CD14-positive monocyte (primary cell): ENCODE measurements at regions not wholly inside any gene's neighbourhood (a gene's known extent, or its start where the extent isn't known, plus 50 kb on each side); places are given as distances from the start of the nearest gene placed in this dataset.

ENCODE experiments used
- DNase-seq, 3 donors: peaks; one replicate each; pipeline ENCODE4 v3.0.0-alpha.2; 2011 to 2022
- H2AFZ ChIP-seq: 2 replicates; pipeline ENCODE4 v1.6.0; 2012; ENCODE audit warnings: mild to moderate bottlenecking, low read depth, low read length, inconsistent platforms; ENCODE audit not compliant: insufficient read depth, poor library complexity, severe bottlenecking
- H3K27ac ChIP-seq, 2 donors: 1 replicate in 1 of 2; 2 replicates in 1 of 2; pipeline ENCODE4 v1.5.1; 2012 to 2013; ENCODE audit warnings: low read length in 2 of 2, control low read depth in 1 of 2, inconsistent platforms in 1 of 2, low read depth in 1 of 2, mild to moderate bottlenecking in 1 of 2
- H3K27me3 ChIP-seq, 2 donors: one replicate each; pipeline versions ENCODE4 v1.6.0 to v1.6.1; 2011 to 2013; ENCODE audit warnings: low read length in 2 of 2; ENCODE audit not compliant: control insufficient read depth in 2 of 2, insufficient read depth in 2 of 2
- H3K36me3 ChIP-seq, 2 donors: replicated peaks in 1 of 2; 1 replicate in 1 of 2; 2 replicates in 1 of 2; pipeline versions ENCODE4 v1.5.1 to v1.6.1; 2012 to 2013; ENCODE audit warnings: low read length in 2 of 2, control low read depth in 1 of 2, inconsistent platforms in 1 of 2, mild to moderate bottlenecking in 1 of 2; ENCODE audit not compliant: insufficient read depth in 2 of 2, control insufficient read depth in 1 of 2
- H3K4me1 ChIP-seq, 2 donors: 1 replicate in 1 of 2; 2 replicates in 1 of 2; pipeline versions ENCODE4 v1.5.1 to v1.6.1; 2012 to 2013; ENCODE audit warnings: low read length in 2 of 2, control low read depth in 1 of 2, inconsistent platforms in 1 of 2, mild to moderate bottlenecking in 1 of 2, moderate library complexity in 1 of 2; ENCODE audit not compliant: insufficient read depth in 2 of 2, control insufficient read depth in 1 of 2
- H3K4me2 ChIP-seq: replicated peaks from 2 replicates; pipeline ENCODE3; 2012; ENCODE audit warnings: low read length, moderate library complexity, mild to moderate bottlenecking; ENCODE audit not compliant: poor library complexity, severe bottlenecking; ENCODE audit errors: extremely low read depth
- H3K4me3 ChIP-seq, 3 experiments: fragments of 200-600 bp in 1 of 3; sonication (generic) in 1 of 3; replicated peaks in 1 of 3; 1 replicate in 2 of 3; 2 replicates in 1 of 3; pipeline ENCODE4 v1.5.1; 2011 to 2013; ENCODE audit warnings: low read length in 3 of 3, mild to moderate bottlenecking in 3 of 3, control low read depth in 2 of 3, low read depth in 2 of 3, inconsistent platforms in 1 of 3, moderate library complexity in 1 of 3
- H3K79me2 ChIP-seq: 2 replicates; pipeline ENCODE4 v1.6.0; 2012; ENCODE audit warnings: mild to moderate bottlenecking, control low read depth, inconsistent platforms, low read length, moderate library complexity; ENCODE audit not compliant: insufficient read depth
- H3K9ac ChIP-seq: 2 replicates; pipeline ENCODE4 v1.6.0; 2017; ENCODE audit warnings: low read length, mild to moderate bottlenecking; ENCODE audit not compliant: insufficient read depth, poor library complexity, severe bottlenecking
- H3K9me3 ChIP-seq, 2 donors: replicated peaks in 1 of 2; 1 replicate in 1 of 2; 2 replicates in 1 of 2; pipeline versions ENCODE4 v1.5.1 to v1.6.1; 2012 to 2013; ENCODE audit warnings: low read length in 2 of 2, control low read depth in 1 of 2; ENCODE audit not compliant: control insufficient read depth in 1 of 2, insufficient read depth in 1 of 2
- H4K20me1 ChIP-seq: 2 replicates; pipeline ENCODE4 v1.6.0; 2012; ENCODE audit warnings: mild to moderate bottlenecking, low read length, control low read depth, moderate library complexity; ENCODE audit not compliant: insufficient read depth
- H3K27ac Mint-ChIP-seq, 7 donors: one replicate each; pipeline ENCODE4 v1.8.0; 2020; ENCODE audit warnings: mild to moderate bottlenecking in 7 of 7, mixed read lengths in 7 of 7, moderate library complexity in 6 of 7, inconsistent platforms in 2 of 7
- H3K27me3 Mint-ChIP-seq, 3 donors: one replicate each; pipeline ENCODE4 v1.8.0; 2021 to 2022; ENCODE audit warnings: low read depth in 3 of 3, mild to moderate bottlenecking in 3 of 3, mixed read lengths in 3 of 3, moderate library complexity in 3 of 3, inconsistent platforms in 1 of 3
- H3K36me3 Mint-ChIP-seq, 2 donors: one replicate each; pipeline ENCODE4 v1.8.0; 2020; ENCODE audit warnings: mixed read lengths in 2 of 2, inconsistent platforms in 1 of 2, mild to moderate bottlenecking in 1 of 2
- H3K4me1 Mint-ChIP-seq: one replicate; pipeline ENCODE4 v1.8.0; 2020; ENCODE audit warnings: mild to moderate bottlenecking, mixed read lengths
- H3K4me3 Mint-ChIP-seq, 2 donors: one replicate each; pipeline ENCODE4 v1.8.0; 2020; ENCODE audit warnings: mild to moderate bottlenecking in 2 of 2, mixed read lengths in 2 of 2, moderate library complexity in 1 of 2
- H3K9me3 Mint-ChIP-seq, 7 donors: one replicate each; pipeline ENCODE4 v1.8.0; 2020 to 2022; ENCODE audit warnings: mixed read lengths in 7 of 7, mild to moderate bottlenecking in 6 of 7, moderate library complexity in 6 of 7, inconsistent platforms in 2 of 7
- CTCF ChIP-seq: fragments of 200-600 bp; IDR thresholded peaks from one replicate; pipeline ENCODE4 v1.8.0; 2022; ENCODE audit warnings: antibody characterized with exemption, mild to moderate bottlenecking
- WGBS: methylation state at CpG from one replicate; pipeline ENCODE4 v1.1.5; 2013; ENCODE audit warnings: missing lambda C conversion rate; ENCODE audit not compliant: insufficient coverage; 5-methylcytosine and 5-hydroxymethylcytosine counted together
- intact Hi-C, 2 donors: fragments of 100-400 bp; cut with micrococcal nuclease; formaldehyde crosslinking; loops; one replicate each; pipeline versions ENCODE4 v1.15.0 to v1.15.1; 2023

GRCh38 chr2:102951249-102951648, 189.4 kb downstream of the TMEM182 start:
- H3K9me3 Mint-ChIP-seq: no peaks in the 10 kb centered on the region
- no peaks in the 10 kb centered on the region for H3K4me1 Mint-ChIP-seq
- TF ChIP-seq CTCF: no peak
- H3K4me3 Mint-ChIP-seq: no peak overlapping the region
- Histone ChIP-seq H3K27me3 (no peaks in the 10 kb centered on the region), H2AFZ (no peak overlapping the region), H4K20me1 (no peaks in the 10 kb centered on the region), H3K9me3 (no peaks in the 10 kb centered on the region), H3K4me3 (no peak overlapping the region), H3K27ac (no peak overlapping the region), H3K79me2 (no peaks in the 10 kb centered on the region), H3K4me1 (no peaks in the 10 kb centered on the region), H3K36me3 (no peaks in the 10 kb centered on the region), H3K9ac (no peak overlapping the region), H3K4me2 (no peak overlapping the region)
- no peak for DNase-seq
- no peaks in the 10 kb centered on the region for H3K36me3 Mint-ChIP-seq
- peaks cover 0 to 2% (median 0%) of the 10 kb centered on the region in 3 donors for H3K27me3 Mint-ChIP-seq
- H3K27ac Mint-ChIP-seq: peak overlapping the region in 1 of 7 donors; percentile 4
- no CpG with 5 or more reads among the region's 3 CpGs for WGBS
- intact Hi-C loops: no loop called here

DNA sequence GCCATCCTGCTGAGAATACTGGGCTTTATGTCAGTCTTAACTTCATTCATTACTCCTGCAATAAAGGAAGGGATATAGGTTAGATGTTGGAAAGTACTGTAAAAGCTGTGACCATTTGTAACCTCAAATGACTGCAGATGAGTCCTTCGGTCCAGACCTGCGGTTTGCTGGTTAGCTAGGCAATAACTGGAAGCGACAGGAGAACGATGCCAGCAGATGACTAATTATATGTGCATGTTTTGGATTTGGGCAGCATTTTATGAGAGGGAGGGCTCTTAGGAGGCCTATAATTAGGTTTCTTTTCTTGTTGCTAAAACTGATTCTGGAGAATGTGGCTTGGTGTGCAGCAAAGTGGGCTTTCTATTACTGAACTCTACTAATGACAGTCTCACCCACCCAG, 205.6 kb downstream of the TMEM182 start:
- no peak overlapping the region for H2AFZ ChIP-seq
- H3K27me3 Mint-ChIP-seq: peaks cover 0 to 2% (median 0%) of the 10 kb centered on the region in 3 donors
- WGBS: 96% methylated on average over 4 of the region's 4 CpGs

More for the DNA sequence above, 205.6 kb downstream of the TMEM182 start:
- Histone ChIP-seq H3K9me3 (no peaks in the 10 kb centered on the region), H3K36me3 (no peaks in the 10 kb centered on the region), H3K4me3 (no peak overlapping the region), H3K79me2 (no peaks in the 10 kb centered on the region), H3K27me3 (no peaks in the 10 kb centered on the region), H3K4me2 (no peak overlapping the region), H4K20me1 (no peaks in the 10 kb centered on the region), H3K9ac (no peak overlapping the region), H3K4me1 (no peaks in the 10 kb centered on the region), H3K27ac (no peak overlapping the region)
- Mint-ChIP-seq H3K27ac (no peak overlapping the region), H3K9me3 (peaks cover 0 to 4% (median 0%) of the 10 kb centered on the region in 7 donors), H3K36me3 (no peaks in the 10 kb centered on the region), H3K4me3 (no peak overlapping the region), H3K4me1 (no peaks in the 10 kb centered on the region)
- no peak for TF ChIP-seq CTCF
- no peak for DNase-seq
- intact Hi-C loops: no loop called here
